ENCODE measurements at regions not wholly inside any gene's neighbourhood (a gene's known extent, or its start where the extent isn't known, plus 50 kb on each side); places are given as distances from the start of the nearest gene placed in this dataset.

DNA sequence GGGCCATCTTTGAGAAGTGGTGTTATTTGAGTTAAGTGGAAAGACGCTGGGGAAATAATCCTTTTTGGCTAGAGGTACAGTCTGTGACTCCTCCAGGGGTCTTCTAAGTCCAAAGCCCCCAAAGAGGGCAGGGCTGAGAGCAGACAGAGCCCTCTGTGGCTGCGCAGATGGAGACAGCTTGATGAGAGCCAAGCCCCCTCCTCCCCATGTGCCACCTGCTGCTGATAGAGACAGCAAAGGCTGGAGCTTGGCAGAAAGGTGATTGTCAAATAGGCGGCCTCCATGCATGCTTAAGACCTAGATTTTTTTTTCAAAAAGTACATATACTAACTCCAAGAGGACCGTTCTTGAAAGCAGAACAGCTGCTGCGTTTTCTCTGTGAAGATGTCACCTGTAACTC lies 72.4 kb downstream of the CRYGS start:
- TF ChIP-seq POLR2AphosphoS5 (IDR thresholded peaks at IDR 0.05; ENCODE audit: low read depth, low read length) (no peak), POU2F2 (IDR thresholded peaks at IDR 0.05; ENCODE audit: low read depth, low read length) (no peak), PAX5 (IDR thresholded peaks at IDR 0.05; ENCODE audit: insufficient read depth, low read length, severe bottlenecking) (no peak), POLR2A (IDR thresholded peaks at IDR 0.05; ENCODE audit: low read depth, low read length) (no peak), SPI1 (IDR thresholded peaks at IDR 0.05; ENCODE audit: low read depth, low read length) (no peak), TAF1 (IDR thresholded peaks at IDR 0.05; ENCODE audit: low read depth, low read length) (no peak)
- DNase-seq (ENCODE audit: insufficient read length, low spot score): no peak

DNA sequence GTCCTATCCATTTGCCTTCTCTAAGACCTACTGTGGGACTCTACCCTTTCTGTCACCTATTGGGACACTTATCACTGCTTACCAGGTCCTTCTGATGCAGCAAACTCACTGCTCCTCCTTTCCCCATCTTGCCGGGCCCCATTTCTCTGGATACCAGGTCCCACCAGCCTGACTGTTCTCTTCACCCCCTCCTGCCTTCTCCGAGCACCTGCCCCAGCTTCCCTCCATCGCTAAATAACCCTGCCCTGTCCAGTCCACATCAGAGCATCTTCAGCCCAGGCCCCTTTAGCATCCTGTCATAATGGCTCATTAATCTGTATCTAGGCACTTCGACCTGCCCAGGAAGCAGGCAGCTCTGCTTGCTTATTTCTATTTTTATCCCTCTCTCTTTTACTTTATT lies 74.7 kb downstream of the CRYGS start:
- TF ChIP-seq SPI1 (IDR thresholded peaks at IDR 0.05; ENCODE audit: low read depth, low read length): no peak
- no peak for TF ChIP-seq PAX5 (IDR thresholded peaks at IDR 0.05; ENCODE audit: insufficient read depth, low read length, severe bottlenecking)
- no peak for TF ChIP-seq POLR2A (IDR thresholded peaks at IDR 0.05; ENCODE audit: low read depth, low read length)
- no peak for TF ChIP-seq POU2F2 (IDR thresholded peaks at IDR 0.05; ENCODE audit: low read depth, low read length)
- TF ChIP-seq TAF1 (IDR thresholded peaks at IDR 0.05; ENCODE audit: low read depth, low read length): no peak
- TF ChIP-seq POLR2AphosphoS5 (IDR thresholded peaks at IDR 0.05; ENCODE audit: low read depth, low read length): no peak
- DNase-seq (ENCODE audit: insufficient read length, low spot score) (no peak), FAIRE-seq (no peak)

More for the DNA sequence above, 72.4 kb downstream of the CRYGS start:
- no peak for FAIRE-seq

DNA sequence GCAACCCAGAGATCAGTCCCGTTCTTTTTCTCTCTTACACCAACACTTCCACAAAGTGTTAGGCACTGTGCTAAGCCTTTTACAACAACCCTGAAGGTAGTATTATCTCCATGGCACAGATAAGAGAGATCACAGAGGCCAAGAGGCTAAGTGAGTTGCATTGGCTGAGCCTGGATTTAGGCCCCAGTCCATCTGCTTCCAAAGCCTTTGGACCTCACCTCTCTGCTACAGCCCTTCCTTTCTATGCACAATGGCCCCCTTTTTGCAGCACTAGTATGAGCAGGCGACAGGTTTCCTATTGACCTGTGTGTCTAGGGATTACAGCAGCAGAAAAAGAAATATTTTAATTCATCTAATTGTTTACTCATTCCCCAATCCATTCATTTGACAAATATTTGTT lies 76.2 kb downstream of the CRYGS start:
- DNase-seq (ENCODE audit: insufficient read length, low spot score): no peak
- FAIRE-seq: no peak
- TF ChIP-seq POU2F2 (IDR thresholded peaks at IDR 0.05; ENCODE audit: low read depth, low read length): no peak
- no peak for TF ChIP-seq POLR2AphosphoS5 (IDR thresholded peaks at IDR 0.05; ENCODE audit: low read depth, low read length)
- no peak for TF ChIP-seq PAX5 (IDR thresholded peaks at IDR 0.05; ENCODE audit: insufficient read depth, low read length, severe bottlenecking)
- TF ChIP-seq SPI1 (IDR thresholded peaks at IDR 0.05; ENCODE audit: low read depth, low read length): no peak
- TF ChIP-seq POLR2A (IDR thresholded peaks at IDR 0.05; ENCODE audit: low read depth, low read length): no peak
- TF ChIP-seq TAF1 (IDR thresholded peaks at IDR 0.05; ENCODE audit: low read depth, low read length): no peak

DNA sequence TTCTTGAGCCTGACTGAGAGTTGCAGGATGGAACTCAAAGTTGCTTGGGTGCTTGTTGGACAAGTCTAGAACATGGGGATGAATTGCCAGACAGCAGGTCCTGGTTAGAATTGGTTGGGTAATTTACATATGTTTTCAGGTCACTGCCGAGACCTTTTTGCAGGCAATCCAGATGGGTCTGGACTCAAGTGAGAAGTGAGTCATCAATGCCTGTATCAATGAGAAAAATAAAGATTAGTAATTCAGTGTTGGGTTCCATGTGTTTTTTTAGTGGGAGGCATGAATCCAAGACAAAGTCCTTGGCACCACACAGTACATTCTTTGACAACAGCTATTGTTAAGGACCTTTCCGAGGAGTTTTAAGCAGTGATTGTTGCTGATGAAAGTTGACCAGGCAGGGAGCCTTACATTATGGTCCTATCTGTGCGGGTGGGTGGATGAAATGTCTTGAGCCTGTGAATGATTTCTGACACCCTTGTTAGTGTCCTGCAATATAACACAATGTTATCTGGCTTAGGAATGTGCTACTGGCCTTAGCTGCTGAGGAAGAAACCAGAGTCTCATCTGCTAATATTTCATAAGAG lies 77.7 kb downstream of the CRYGS start:
- no peak for FAIRE-seq
- DNase-seq (ENCODE audit: insufficient read length, low spot score): no peak
- TF ChIP-seq PAX5 (IDR thresholded peaks at IDR 0.05; ENCODE audit: insufficient read depth, low read length, severe bottlenecking) (no peak), POLR2A (IDR thresholded peaks at IDR 0.05; ENCODE audit: low read depth, low read length) (no peak), TAF1 (IDR thresholded peaks at IDR 0.05; ENCODE audit: low read depth, low read length) (no peak), POLR2AphosphoS5 (IDR thresholded peaks at IDR 0.05; ENCODE audit: low read depth, low read length) (no peak), POU2F2 (IDR thresholded peaks at IDR 0.05; ENCODE audit: low read depth, low read length) (no peak), SPI1 (IDR thresholded peaks at IDR 0.05; ENCODE audit: low read depth, low read length) (no peak)

DNA sequence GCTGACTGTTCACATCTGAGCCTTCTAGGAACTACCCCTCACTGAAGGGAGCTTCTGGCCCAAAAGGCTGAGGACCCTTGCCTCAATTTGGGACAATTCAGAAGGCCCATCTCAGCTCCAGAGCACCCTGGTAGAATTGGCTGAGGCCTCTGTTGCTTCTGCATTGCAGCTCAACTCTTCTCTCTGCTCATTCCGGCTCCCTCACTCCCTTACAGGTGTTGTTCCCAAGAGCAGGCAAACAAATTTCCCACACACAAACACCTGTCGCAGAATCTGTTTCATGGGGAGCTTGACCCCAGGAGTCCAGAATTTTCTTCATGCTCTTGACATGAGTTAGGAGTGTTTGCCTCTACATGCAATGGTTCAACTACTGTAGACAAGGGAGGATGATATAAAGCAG lies 78.7 kb downstream of the CRYGS start:
- TF ChIP-seq POU2F2 (IDR thresholded peaks at IDR 0.05; ENCODE audit: low read depth, low read length) (no peak), POLR2A (IDR thresholded peaks at IDR 0.05; ENCODE audit: low read depth, low read length) (no peak), TAF1 (IDR thresholded peaks at IDR 0.05; ENCODE audit: low read depth, low read length) (no peak), POLR2AphosphoS5 (IDR thresholded peaks at IDR 0.05; ENCODE audit: low read depth, low read length) (no peak), SPI1 (IDR thresholded peaks at IDR 0.05; ENCODE audit: low read depth, low read length) (no peak), PAX5 (IDR thresholded peaks at IDR 0.05; ENCODE audit: insufficient read depth, low read length, severe bottlenecking) (no peak)
- no peak for DNase-seq (ENCODE audit: insufficient read length, low spot score)

DNA sequence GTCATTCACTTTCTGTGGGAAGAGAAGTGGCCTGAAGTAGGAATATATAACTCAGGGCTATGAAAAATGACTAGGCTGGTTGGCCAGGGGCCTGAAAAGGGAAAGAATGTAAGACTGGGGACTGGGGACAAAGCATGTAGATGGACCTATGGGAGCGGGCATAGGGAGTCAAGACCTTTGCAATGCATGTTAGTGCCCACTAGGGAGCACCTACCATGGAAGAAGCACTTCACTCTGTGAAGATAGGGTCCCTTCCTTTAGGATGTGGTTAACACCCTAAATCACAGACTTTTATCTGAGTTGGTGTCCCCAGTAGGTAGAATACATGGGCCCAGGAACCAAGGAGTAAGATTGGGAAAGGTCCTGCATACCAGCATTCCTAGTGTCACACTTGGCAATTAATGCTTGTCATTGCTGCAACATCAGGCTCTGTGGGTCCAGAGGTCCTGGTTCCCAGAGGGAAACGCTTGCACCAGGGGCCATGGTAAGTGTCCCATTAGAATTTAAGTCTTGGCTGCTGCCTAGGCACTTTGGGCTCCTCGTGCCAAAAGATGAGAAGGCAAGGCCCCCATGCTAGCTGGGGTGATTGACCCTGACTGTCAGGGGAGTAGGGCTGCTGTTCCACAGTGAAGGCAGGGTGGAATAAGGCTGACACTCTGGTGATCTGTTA lies 79.6 kb downstream of the CRYGS start:
- DNase-seq (ENCODE audit: insufficient read length, low spot score): no peak
- FAIRE-seq: peak; percentile 13
- TF ChIP-seq POU2F2 (IDR thresholded peaks at IDR 0.05; ENCODE audit: low read depth, low read length) (no peak), TAF1 (IDR thresholded peaks at IDR 0.05; ENCODE audit: low read depth, low read length) (no peak), POLR2AphosphoS5 (IDR thresholded peaks at IDR 0.05; ENCODE audit: low read depth, low read length) (no peak), POLR2A (IDR thresholded peaks at IDR 0.05; ENCODE audit: low read depth, low read length) (no peak), SPI1 (IDR thresholded peaks at IDR 0.05; ENCODE audit: low read depth, low read length) (no peak), PAX5 (IDR thresholded peaks at IDR 0.05; ENCODE audit: insufficient read depth, low read length, severe bottlenecking) (no peak)

More for the DNA sequence above, 78.7 kb downstream of the CRYGS start:
- no peak for FAIRE-seq

DNA sequence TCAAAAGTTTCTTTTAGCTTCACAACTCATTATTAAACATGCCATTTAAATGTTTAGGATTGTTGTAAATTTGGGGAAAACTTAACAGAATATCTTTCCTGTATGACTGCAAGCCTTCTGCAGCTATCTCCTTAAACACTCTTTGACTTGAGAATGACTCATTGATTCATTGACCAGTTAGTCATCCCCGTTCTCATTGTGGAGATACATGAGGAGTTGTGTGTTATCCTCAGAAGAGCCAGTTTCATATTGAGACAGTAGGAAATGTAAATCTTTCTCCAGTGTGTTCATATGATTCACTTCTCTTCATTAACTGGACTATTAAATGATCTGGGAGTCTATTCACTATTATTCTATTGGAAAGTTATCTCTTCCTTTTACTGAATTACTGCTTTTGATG lies 83.0 kb downstream of the CRYGS start:
- TF ChIP-seq POLR2AphosphoS5 (IDR thresholded peaks at IDR 0.05; ENCODE audit: low read depth, low read length): no peak
- TF ChIP-seq POLR2A (IDR thresholded peaks at IDR 0.05; ENCODE audit: low read depth, low read length): no peak
- TF ChIP-seq POU2F2 (IDR thresholded peaks at IDR 0.05; ENCODE audit: low read depth, low read length): no peak
- no peak for TF ChIP-seq SPI1 (IDR thresholded peaks at IDR 0.05; ENCODE audit: low read depth, low read length)
- no peak for TF ChIP-seq TAF1 (IDR thresholded peaks at IDR 0.05; ENCODE audit: low read depth, low read length)
- no peak for TF ChIP-seq PAX5 (IDR thresholded peaks at IDR 0.05; ENCODE audit: insufficient read depth, low read length, severe bottlenecking)
- DNase-seq (ENCODE audit: insufficient read length, low spot score) (no peak), FAIRE-seq (no peak)

DNA sequence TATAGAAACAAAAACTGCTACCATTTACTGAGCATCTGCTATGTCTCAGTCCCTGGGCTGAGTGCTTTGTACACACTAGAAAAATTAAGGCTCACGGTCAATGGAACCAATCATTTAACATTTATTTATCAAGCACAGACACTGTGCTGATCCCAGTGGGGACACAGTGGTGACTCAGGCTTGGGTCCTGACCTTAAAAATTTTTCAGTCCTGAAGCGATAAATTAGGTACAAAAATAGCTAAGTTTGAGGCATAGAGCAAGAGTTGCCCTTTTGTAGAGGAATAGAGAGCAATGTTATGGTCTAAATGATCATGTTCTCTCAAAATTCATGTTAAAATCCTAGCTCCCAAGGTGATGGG lies 85.1 kb downstream of the CRYGS start:
- DNase-seq (ENCODE audit: insufficient read length, low spot score): no peak
- TF ChIP-seq POU2F2 (IDR thresholded peaks at IDR 0.05; ENCODE audit: low read depth, low read length) (no peak), POLR2AphosphoS5 (IDR thresholded peaks at IDR 0.05; ENCODE audit: low read depth, low read length) (no peak), TAF1 (IDR thresholded peaks at IDR 0.05; ENCODE audit: low read depth, low read length) (no peak), POLR2A (IDR thresholded peaks at IDR 0.05; ENCODE audit: low read depth, low read length) (no peak), SPI1 (IDR thresholded peaks at IDR 0.05; ENCODE audit: low read depth, low read length) (no peak), PAX5 (IDR thresholded peaks at IDR 0.05; ENCODE audit: insufficient read depth, low read length, severe bottlenecking) (no peak)
- no peak for FAIRE-seq

DNA sequence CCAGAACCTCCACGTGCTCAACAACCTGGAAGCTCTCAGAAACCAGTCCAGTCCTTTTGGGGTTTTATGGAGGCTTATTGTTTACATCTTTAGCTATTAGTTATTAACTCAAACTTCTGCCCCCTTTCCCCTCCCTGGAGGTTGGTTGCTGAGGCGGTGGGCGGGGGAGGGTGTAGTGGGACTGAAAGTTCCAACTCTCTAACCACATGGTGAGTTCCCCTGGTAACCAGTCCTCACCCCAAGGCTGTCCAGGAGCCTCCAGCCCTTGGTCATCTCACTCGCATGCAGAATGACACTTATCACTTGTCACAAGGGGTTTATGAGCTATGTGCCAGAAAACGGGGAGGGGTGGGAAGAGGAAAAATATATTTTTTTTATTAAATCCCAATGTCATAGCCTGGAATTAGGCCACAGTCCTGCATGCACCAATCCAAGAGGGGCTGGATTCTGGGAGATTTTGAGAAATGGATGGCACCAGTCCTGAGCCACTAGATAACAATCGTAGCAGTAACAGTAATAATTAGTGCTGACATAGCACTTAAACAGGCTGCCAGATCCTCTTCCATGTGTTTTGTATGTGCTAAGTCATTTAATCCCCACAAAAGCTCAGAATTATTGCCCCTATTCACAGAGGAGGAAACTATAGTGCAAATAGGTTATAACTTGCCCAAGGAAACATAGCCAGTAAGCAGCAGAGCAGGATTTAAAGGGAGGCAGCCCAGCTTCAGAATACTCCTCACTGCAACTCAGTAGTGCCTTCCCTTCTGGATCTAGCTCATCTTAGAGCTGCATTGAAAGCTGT lies 85.7 kb downstream of the CRYGS start:
- DNase-seq (ENCODE audit: insufficient read length, low spot score): no peak
- FAIRE-seq: no peak
- TF ChIP-seq PAX5 (IDR thresholded peaks at IDR 0.05; ENCODE audit: insufficient read depth, low read length, severe bottlenecking): no peak
